Left renal cortex interstitium (tissue), 4 donors: ENCODE measurements at regions not wholly inside any gene's neighbourhood (a gene's known extent, or its start where the extent isn't known, plus 50 kb on each side); places are given as distances from the start of the nearest gene placed in this dataset.
"Not testable (repeated sequence)": the region's sequence is repeated elsewhere in the genome, so short reads cannot be mapped to it uniquely, and the experiment has no call there.

ENCODE experiments used
- DNase-seq, 4 donors: peaks; one replicate each; pipeline ENCODE4 v3.0.0-alpha.2; 2013; ENCODE audit warnings: low read depth in 4 of 4, low spot score in 2 of 4, missing footprints in 1 of 4

DNA sequence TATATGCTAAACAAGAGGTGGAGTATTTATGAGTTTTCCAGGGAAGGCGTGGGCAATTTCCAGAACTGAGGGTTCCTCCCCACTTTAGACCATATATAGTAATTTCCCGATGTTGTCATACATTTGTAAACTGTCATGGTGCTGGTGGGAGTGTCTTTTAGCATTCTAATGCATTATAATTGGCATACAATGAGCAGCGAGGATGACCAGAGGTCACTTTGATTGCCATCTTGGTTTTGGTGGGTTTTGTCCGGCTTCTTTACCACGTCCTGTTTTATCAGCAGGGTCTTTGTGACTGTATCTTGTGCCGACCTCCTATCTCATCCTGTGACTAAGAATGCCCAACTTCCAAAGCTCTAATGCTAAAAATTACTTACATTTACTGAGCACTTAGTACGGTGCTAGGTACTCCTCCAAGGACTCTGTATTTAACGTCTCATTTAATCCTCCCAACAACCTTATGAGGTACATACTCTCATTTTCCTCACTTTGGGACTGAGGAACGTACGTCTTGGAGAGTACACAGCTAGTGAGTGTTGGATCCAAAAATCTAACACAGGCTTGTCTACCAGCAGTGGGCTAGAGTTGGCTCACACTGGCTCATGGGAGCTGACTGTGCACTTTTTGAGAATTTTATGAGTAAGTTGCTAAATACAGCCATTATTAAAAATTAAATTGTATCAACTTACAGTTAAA is 144.8 kb upstream of the NEBL start:
- DNase-seq, result no peak

DNA sequence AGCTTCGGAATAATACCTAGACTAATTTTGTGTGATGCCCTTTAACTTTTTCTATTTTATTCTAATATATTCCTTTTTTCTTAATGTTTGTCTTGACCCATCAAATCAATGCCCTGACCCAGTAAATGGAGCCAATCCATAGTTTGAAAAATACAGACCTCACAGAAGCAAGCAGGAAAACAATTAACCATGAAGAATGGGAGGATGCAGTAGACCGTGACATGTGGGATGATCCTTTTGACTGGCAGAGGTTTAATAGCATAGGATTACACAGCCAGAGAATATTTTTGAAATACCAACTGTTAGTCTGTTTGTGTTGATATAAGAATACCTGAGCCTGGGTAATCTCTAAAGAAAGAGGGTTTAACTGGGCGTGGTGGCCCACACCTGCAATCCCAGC is 142.6 kb upstream of the NEBL start:
- no peak for DNase-seq

DNA sequence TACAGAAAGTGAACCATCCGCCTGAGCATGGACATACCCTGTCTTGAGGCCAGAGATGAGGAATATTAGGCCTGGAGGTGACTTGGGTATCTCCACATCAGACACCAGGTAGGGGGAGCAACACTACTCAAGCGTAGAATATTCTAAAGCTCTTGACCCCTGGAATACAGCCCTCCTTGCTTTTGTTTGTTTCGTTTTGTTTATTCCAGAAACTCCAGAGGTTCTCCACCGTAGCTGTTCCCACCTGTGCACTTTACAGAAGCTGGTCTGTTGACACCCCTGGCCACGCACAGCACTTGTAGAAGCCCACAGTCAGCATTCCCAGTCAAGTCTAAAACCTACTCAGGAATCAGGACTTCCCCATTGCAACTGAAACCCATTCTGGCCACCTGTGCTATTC is 139.6 kb upstream of the NEBL start:
- no peak for DNase-seq

DNA sequence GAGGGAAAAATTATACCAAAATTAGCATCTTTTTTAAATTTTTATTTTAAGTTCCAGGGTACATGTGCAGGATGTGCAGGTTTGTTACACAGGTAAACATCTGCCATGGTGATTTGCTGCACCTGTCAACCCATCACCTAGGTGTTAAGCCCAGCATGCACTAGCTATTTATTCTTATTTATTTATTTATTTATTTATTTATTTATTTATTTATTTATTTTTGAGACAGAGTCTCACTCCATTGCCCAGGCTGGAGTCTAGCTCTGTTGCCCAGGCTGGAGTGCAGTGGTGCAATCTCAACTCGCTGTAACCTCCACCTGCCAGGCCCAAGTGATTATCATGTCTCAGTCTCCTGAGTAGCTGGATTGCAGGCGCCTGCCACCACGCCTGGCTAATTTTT is 137.7 kb upstream of the NEBL start:
- DNase-seq, result not testable (repeated sequence)

DNA sequence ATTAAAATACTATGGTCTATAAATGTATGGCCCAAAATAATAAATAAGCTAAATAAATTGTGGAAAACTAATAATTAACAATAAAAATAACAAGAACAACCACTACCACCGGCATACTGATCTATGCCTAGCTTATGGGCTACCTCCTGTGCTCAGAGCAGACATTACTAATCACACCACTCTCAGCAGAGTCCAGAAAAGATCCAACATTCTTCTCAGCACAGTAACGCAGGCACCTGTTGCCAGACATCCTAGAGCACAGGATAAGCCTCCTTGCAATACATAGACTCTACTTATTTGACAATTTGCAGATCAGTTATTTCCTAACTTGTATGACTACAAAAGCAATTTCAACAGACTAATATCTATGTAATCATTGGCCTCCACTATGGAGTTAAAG is 137.1 kb upstream of the NEBL start:
- no peak for DNase-seq

DNA sequence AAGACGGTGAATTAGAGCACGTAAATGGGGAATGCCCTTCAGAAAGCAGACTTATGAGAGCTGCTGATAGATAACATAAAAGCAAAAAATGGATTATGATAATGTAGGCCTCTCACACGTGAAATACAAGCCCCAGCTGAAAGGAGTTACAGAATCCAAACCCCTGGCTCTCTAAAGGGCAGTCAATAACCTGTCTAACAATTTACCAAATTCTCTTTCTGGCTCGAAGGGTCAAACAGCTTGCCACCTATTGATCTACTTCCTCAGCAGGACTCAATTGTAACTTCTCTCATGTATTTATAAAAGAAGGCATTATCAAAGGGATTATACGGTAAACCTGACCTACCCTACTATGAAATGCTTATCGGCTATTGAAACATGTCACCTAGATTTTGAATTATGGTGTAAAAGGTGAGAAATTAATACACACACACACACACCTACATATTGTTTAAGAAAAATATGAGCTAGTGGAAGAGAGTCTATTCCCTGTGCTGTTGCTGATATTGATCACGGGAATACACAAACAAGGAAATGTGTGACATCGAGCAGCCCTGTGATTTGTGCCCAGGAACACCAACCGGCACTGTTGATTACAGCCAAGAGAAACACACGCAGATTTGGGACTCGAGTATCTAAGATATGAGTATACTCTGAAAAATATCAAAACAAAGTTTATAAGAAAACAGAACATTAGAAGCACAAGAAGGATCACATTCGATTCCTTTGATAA is 135.6 kb upstream of the NEBL start:
- no peak for DNase-seq

DNA sequence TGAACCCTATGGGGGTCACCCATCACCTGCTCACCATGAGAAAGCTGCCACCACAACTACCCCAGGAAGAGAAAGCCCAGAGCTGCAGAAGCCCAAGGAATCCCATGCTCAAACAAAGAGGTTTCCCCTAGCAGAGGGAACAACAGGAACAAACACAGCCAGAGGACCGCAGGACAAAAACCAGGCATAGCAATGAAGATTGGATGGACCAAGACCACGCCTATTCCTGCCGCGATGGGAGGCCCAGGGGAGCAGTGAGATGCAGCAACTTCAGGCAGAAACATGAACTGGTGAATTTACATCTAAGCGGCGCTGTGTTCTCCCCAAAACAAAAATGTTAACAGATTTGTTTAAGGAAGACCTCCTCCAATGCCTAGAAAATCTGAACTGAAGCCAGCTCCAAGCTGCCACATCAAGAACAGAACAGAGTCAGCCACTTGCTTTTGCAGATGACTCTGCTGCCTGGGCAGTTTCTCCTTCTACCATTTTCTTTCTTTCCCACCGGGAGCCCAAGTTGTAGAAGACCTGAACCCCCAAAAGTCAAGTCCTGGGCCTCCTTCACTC is 134.2 kb upstream of the NEBL start:
- no peak for DNase-seq

DNA sequence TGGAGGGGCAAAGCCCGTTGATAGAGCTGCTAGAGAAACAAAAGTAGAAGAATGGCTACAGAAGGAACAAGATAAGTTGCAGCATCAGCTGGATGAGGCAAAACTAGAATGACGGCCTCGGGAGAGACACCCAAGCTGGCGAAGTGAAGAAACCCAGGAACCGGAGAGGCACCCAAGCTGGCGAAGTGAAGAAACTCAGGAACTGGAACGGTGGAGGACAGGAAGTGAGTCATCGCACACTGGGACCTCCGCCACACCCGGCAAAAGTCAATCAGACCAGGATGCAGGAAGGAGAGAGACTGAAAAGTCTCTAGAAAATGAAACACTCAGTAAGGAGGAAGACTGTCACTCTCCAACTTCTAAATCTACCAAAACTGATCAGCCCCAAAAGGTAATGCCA is 133.0 kb upstream of the NEBL start:
- no peak for DNase-seq

DNA sequence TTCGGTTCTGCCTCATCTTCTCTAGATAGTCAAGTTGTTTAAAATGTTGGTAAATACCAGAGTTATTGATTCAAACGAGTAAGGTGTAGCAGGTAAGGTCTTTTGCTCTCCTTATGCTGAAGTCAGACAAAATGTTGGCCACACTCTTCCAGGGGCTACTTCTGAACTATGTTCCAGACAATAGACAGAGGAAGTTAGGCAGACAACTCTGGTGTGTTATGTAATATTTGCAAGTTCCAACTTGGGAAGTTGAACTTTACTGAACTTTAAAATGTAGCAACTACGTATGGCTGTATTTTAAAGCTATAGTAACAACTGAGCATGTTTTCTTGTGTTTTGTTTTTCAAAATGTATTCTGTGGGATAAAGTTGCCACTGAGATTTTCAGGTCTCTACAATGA is 125.7 kb upstream of the NEBL start:
- no peak for DNase-seq

DNA sequence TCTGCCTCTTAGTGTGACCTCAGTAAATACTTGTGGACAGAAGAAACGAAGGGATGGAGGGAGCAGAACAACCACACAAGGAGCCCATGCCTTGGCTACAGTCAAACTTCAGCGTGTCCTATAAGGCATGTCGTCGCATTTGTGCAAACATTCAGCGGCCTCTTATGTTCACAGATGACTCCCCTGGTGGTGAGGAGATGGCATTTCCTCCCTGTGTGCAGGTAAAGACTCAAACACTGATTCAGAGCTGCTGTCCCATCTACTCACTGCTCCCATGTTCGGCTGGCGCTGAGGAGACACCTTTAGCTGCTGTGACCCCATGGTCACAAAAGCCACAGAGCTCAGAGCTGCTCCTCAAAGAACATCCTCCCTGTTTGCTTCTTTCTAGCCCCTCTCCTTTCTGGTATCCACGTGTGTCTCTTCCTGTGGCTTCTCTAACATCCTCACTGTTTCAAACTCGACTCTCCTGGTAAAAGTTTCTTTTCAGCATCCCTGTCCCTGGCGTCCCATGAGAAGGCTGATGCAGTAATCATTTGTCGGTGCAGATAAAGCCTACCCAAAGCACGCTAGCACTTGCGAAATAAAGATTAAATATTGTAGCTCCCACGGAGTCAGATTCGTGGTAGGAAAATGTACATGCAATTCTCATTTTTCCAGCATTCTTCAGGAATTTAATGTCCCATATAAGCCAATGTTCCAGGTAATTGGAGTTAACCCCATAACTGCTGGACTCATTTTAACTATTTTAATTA is 124.9 kb upstream of the NEBL start:
- DNase-seq, result no peak

DNA sequence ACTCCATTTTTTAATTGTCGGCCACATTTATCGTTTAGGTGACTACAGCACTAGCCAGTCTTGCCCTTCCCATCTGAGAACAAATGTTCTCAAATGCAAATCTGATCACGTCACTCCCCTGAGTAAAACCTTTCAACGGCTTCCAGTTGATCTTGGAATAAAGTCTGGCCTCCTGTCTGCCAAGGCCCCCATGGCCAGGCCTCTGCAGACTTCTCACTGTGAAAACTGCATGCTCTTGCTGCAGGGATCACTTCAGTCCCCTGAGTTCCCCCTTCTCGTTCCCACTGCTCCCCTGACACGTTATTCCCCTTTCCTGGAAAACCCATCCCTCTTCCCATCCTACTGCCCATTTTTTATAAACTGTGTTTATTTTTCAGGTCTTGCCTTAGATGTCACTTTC is 124.1 kb upstream of the NEBL start:
- no peak for DNase-seq

DNA sequence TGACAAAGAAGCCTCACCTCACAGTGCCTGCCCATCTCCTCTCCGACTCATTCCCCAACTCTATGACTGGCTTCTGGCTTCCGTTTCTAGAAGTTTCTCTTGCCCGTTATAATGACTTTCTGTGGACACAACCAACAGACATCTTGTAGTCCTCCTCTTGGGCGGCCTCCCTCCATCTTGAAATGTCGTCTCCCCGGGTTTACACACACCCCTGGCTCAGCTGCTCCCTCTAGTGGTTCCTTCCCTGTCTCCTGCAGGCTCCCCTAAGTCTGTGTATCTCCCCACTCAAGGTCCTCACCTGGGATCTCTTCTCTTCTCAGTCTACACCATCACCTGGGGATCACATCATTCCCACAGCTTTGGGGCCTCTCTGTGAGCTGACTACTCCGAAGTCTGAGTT is 123.4 kb upstream of the NEBL start:
- DNase-seq, result no peak

DNA sequence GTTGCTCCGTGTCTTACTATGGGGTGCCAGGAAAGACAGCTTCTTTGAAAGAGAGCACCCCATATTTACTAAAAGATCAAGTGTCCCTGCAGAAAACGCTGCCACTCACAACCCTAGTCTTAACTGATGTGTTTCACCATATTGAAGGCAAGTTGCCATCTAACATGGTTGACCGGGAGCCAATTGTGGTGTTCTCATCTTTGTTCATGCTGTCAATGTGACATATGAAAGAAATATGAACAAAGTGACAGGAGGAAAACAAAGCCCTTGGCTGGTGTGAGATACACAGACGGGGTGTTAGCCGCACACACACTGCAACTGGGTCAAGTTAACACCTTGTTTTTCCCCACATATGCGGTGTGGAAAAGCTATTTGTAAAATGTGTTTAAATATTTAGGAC is 122.3 kb upstream of the NEBL start:
- DNase-seq, result no peak

DNA sequence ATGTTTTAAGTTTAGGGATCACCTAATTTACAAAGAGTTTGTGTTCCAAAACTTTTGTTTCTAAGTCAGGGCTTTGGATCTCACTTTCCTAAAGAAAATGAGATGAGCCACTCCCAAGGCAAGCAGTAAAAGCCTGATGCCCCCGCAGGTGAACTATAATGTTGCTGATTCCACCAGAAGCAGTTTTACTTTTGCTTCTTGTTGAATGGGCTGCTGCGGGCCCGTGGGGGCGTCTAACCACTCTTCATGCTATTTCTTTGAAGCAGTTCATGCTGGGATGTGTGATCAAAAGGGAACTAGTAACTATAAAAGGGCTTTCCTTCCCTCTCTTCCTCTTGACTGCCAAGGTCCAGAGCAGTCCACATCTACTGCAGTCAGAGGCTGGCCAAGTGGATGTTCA is 118.7 kb upstream of the NEBL start:
- no peak for DNase-seq

DNA sequence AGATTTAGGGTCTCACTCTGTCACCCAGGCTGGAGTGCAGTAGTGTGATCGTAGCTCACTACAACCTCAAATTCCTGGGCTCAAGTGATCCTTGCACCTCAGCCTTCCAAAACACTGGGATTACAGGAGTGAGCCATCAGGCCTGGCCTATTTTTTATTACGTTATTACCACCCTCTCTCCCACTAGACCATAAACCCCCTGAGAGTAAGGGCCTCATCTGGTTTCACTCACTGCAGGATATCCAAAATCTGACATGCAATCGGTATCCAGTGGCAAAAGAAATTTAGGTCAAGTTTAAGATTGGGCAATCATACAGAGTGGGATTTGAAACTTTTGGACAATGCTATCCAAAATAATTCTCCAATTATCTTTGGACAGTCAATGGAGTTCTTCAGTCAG is 117.0 kb upstream of the NEBL start:
- DNase-seq, result no peak

DNA sequence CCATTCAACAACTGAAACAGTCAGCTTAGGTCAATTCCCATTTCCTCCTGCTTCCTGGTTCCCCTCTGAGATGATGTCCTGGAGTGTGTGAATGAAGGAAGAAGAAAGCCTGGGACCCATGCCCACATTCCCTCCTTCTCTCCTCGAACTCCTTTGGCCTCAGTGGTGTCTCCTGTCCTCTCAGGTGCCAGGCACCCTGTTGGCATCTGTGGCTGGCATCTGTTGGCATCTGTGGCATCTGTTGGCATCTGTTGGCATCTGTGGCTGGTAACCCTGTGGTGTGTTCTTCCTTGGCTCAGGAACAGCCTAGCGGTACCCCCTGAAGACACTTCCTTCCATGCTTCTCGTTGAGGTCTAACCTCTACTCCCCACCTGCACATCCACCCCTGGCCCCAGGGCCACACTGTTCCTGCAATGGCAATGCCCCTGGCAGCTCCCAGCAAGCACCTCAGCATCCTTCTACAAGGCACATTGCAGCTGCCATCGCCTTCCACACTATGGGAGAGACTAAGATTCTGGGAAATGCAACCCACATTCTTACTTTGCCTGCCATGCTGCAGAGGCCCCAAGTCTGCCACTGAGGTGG is 114.4 kb upstream of the NEBL start:
- no peak for DNase-seq

DNA sequence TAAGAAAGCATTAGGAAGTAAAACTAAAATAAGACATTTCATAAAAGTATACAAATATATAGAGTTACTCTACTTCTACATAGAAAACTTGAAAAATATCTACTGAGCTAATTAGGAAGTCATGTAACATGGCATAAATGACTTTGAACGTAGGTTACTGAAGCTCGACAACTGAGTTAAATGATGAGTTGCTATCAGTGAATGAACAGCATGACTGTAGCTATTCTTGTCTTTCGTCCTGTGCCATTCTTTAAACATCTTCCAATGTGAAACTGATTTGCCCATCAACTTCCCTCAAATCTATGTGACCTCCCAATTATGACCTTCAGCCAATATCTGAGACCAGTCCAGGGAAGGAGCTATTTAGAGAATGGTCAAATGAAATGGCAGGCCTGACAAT is 113.5 kb upstream of the NEBL start:
- DNase-seq, result no peak

DNA sequence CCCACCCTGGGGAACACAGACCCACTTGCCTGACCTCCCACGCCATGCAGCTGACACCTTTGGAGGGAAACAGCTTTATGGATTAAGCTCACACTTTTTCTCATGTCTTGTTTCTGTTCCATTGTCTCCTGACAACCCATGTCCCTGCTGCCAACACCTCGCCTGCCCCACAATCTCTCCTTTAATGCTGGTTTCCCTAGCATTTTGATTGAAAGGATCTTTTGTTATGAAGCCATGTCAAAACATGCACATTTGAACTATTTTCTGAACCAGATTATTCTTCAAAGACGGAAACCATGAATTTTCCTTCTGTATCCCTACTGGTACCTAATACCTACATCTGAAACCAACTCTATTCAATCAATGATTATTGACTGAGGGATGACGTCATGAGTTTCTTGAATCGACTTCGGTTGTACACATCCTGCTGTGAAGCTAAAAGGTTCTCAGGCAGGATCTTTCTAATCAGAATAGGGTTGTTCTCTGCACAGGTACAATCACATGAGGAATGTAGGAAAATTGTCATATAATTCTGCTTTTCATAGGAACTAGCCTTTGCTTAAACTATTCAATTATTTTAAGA is 106.2 kb upstream of the NEBL start:
- DNase-seq, result no peak

DNA sequence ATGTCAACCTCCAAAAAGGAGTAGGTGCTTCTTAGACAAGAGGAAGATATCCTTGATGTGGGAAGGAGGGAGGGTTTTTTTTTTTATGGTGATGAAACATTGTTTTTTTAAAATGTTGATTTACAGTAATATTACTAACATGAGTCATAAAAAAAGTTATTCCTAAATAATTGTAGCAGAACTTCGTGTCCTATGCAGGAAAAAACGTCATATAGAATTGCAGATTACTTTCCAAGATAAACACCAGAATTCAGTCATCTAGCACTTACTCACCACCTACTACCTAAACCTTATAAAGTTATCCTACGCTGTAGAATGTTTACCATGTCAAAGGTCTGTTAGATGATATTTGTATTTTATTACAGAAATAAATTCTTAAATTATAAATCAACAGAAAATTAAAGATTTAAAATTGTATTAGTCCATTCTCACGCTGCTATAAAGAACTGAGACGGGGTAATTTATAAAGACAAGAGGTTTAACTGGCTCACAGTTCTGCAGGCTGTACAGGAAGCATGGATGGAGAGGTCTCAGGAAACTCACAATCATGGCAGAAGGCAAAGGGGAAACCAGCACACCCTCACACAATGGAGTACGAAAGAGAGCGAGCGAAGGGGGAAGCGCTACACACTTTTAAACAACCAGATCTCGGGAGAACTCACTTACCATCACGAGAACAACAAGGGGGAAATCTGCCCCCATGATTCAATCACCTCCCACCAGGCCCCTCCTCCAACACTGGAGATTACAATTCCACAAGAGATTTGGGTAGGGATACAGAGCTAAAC is 105.2 kb upstream of the NEBL start:
- DNase-seq, result no peak

DNA sequence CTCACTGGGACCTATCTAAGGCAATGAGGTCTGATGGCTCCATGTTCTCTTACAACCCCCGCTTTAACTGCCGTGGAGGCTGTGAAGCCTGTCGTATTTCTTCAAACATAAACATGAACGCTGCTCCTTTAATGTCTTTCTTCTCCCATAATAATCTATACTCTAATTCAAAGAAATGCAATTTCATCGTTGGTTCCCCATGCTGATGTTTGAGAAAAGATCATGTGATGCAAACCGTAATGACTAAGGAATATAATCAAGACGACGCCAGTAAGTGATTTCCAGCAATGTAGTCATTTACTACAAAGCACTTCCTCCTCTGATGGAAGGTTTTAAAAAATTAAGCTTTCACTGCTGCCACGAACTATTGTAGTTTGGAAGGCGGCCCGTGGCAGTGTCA is 102.6 kb upstream of the NEBL start:
- DNase-seq, result no peak
